ENCODE measurements at regions not wholly inside any gene's neighbourhood (a gene's known extent, or its start where the extent isn't known, plus 50 kb on each side); places are given as distances from the start of the nearest gene placed in this dataset.
A peak's percentile ranks its signal among the peaks of the same experiment; 100 is the strongest.

DNA sequence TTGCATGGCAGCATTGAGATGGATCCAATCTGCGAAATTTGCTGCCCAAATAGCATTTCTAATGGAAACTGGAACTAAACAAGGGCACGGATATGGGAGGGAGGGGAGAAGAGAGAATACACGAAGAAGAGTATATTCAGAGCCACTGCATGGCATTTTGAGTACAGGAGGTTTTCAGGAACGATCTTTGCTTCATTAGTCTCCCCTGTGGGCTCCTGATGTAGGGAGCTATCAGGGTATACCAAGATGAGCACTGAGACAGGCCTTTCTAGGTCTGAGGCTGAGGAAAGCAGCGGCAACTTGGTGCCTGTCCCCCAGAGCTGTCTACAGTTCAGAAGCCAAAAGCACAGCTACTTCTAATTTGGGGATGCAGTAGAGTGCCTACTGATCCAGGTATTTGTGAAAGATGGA is 257.7 kb upstream of the PMFBP1 start:
- Histone ChIP-seq H3K4me2 (ENCODE audit: extremely low read depth, insufficient read depth, low read length) (no peak overlapping the region), H3K36me3 (ENCODE audit: control insufficient read depth, insufficient read depth, low read length) (no peaks in the 10 kb centered on the region), H3K27ac (ENCODE audit: insufficient read depth, low read length) (no peak overlapping the region), H3K4me1 (ENCODE audit: control insufficient read depth, extremely low read depth, insufficient read depth, low read length) (no peaks in the 10 kb centered on the region), H3K9ac (ENCODE audit: insufficient read depth, low read length) (no peak overlapping the region), H4K20me1 (ENCODE audit: control insufficient read depth, extremely low read depth, insufficient read depth, low read length) (no peaks in the 10 kb centered on the region), H3K27me3 (ENCODE audit: control insufficient read depth, insufficient read depth, low read length) (no peaks in the 10 kb centered on the region), H3K4me3 (replicated peaks in 1 of 4; ENCODE audit: control extremely low read depth in 1 of 4, insufficient read depth in 1 of 4, low read depth in 3 of 4, low read length in 4 of 4) (no peak overlapping the region), H3K79me2 (ENCODE audit: control insufficient read depth, insufficient read depth, low read length) (no peaks in the 10 kb centered on the region), H3K9me3 (ENCODE audit: control insufficient read depth, insufficient read depth, low read depth, low read length) (no peaks in the 10 kb centered on the region), H2AFZ (ENCODE audit: low read length) (no peak overlapping the region)
- DNase-seq (ENCODE audit: low read depth in 2 of 2), result no peak
- TF ChIP-seq EZH2 (IDR thresholded peaks at IDR 0.05; ENCODE audit: low read length, missing control alignments), result no peak
- TF ChIP-seq, protein P1, sequence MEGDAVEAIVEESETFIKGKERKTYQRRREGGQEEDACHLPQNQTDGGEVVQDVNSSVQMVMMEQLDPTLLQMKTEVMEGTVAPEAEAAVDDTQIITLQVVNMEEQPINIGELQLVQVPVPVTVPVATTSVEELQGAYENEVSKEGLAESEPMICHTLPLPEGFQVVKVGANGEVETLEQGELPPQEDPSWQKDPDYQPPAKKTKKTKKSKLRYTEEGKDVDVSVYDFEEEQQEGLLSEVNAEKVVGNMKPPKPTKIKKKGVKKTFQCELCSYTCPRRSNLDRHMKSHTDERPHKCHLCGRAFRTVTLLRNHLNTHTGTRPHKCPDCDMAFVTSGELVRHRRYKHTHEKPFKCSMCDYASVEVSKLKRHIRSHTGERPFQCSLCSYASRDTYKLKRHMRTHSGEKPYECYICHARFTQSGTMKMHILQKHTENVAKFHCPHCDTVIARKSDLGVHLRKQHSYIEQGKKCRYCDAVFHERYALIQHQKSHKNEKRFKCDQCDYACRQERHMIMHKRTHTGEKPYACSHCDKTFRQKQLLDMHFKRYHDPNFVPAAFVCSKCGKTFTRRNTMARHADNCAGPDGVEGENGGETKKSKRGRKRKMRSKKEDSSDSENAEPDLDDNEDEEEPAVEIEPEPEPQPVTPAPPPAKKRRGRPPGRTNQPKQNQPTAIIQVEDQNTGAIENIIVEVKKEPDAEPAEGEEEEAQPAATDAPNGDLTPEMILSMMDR (conservative IDR thresholded peaks at IDR 0.05 in 1 of 2, IDR thresholded peaks at IDR 0.05 in 1 of 2; ENCODE audit: low read depth in 1 of 2, low read length in 2 of 2), result no peak

DNA sequence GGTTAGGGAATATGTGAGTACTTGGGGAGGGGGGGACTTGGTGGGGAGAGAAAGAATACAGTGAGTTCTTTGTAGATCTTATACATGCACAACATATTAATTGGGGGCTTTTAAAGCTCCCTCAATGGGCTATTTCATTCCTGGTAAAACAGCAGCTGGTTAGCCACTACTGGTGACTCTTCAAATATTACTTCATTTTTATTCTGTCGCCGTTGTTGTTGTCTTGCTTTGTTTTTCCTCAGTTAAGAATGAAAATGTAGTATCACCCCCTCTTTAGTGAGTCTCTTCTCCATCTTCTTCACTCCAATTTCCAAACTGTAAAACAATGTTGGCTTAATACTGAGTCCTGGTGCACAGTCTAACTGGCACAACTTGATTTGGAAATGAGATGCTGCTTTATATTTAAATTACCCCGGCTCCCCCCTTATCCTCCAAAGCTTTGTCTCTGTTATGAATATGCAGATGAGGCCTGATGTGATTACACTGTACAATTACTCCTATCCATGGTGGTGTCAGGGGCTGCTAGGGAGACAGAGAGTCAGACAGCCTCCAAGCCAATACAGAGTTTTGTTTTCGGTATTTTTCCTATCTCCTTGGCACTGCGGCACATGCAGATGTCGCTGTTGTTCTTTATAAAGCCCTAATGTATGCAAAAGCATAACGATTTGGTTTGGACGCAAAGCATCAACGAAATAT is 256.9 kb upstream of the PMFBP1 start:
- TF ChIP-seq, protein P1 (conservative IDR thresholded peaks at IDR 0.05 in 1 of 2, IDR thresholded peaks at IDR 0.05 in 1 of 2; ENCODE audit: low read depth in 1 of 2, low read length in 2 of 2), result no peak
- no peak for TF ChIP-seq EZH2 (IDR thresholded peaks at IDR 0.05; ENCODE audit: low read length, missing control alignments)
- no peak overlapping the region for H3K9ac ChIP-seq (ENCODE audit: insufficient read depth, low read length)
- no peak overlapping the region for H3K27ac ChIP-seq (ENCODE audit: insufficient read depth, low read length)
- H3K9me3 ChIP-seq (ENCODE audit: control insufficient read depth, insufficient read depth, low read depth, low read length), result no peaks in the 10 kb centered on the region
- no peaks in the 10 kb centered on the region for H4K20me1 ChIP-seq (ENCODE audit: control insufficient read depth, extremely low read depth, insufficient read depth, low read length)
- no peaks in the 10 kb centered on the region for H3K36me3 ChIP-seq (ENCODE audit: control insufficient read depth, insufficient read depth, low read length)
- H3K4me1 ChIP-seq (ENCODE audit: control insufficient read depth, extremely low read depth, insufficient read depth, low read length), result no peaks in the 10 kb centered on the region
- H3K4me2 ChIP-seq (ENCODE audit: extremely low read depth, insufficient read depth, low read length), result no peak overlapping the region
- H3K79me2 ChIP-seq (ENCODE audit: control insufficient read depth, insufficient read depth, low read length), result no peaks in the 10 kb centered on the region
- H2AFZ ChIP-seq (ENCODE audit: low read length), result no peak overlapping the region
- H3K4me3 ChIP-seq (replicated peaks in 1 of 4; ENCODE audit: control extremely low read depth in 1 of 4, insufficient read depth in 1 of 4, low read depth in 3 of 4, low read length in 4 of 4), result no peak overlapping the region
- peak in 1 of 2 donors; percentile 32 for DNase-seq (ENCODE audit: low read depth in 2 of 2)
- no peaks in the 10 kb centered on the region for H3K27me3 ChIP-seq (ENCODE audit: control insufficient read depth, insufficient read depth, low read length)

DNA sequence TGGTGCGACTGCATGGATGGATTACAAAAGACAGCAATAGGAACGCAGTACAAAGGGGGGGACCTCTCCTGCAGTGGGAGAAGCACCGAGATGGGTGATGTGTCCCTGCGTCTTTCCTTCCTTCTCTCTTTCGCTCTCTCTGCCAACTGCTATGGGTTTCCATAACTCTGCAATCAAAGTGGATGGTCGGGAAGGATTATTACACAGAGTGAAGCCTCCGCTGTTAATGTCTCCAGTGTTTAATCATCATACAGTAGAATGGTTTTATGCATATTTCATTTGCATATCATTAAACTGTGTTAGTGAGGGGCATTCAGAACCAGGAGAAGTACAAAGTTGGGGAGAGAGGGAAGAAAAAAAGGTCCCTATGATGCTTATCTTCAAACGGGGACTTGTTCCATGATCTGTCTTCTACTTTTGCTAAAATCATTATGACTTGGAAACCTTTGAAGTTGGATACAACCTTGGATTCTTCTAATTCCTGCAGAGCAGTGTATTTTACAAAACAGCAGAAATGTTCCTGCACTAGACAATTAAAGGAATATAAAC is 255.9 kb upstream of the PMFBP1 start:
- TF ChIP-seq EZH2 (IDR thresholded peaks at IDR 0.05; ENCODE audit: low read length, missing control alignments), result no peak
- H2AFZ ChIP-seq (ENCODE audit: low read length), result no peak overlapping the region
- no peaks in the 10 kb centered on the region for H4K20me1 ChIP-seq (ENCODE audit: control insufficient read depth, extremely low read depth, insufficient read depth, low read length)
- H3K9ac ChIP-seq (ENCODE audit: insufficient read depth, low read length), result no peak overlapping the region
- no peaks in the 10 kb centered on the region for H3K9me3 ChIP-seq (ENCODE audit: control insufficient read depth, insufficient read depth, low read depth, low read length)
- no peaks in the 10 kb centered on the region for H3K27me3 ChIP-seq (ENCODE audit: control insufficient read depth, insufficient read depth, low read length)
- no peaks in the 10 kb centered on the region for H3K4me1 ChIP-seq (ENCODE audit: control insufficient read depth, extremely low read depth, insufficient read depth, low read length)
- no peak for DNase-seq (ENCODE audit: low read depth in 2 of 2)
- H3K27ac ChIP-seq (ENCODE audit: insufficient read depth, low read length), result no peak overlapping the region
- H3K79me2 ChIP-seq (ENCODE audit: control insufficient read depth, insufficient read depth, low read length), result no peaks in the 10 kb centered on the region
- no peak overlapping the region for H3K4me3 ChIP-seq (replicated peaks in 1 of 4; ENCODE audit: control extremely low read depth in 1 of 4, insufficient read depth in 1 of 4, low read depth in 3 of 4, low read length in 4 of 4)
- no peaks in the 10 kb centered on the region for H3K36me3 ChIP-seq (ENCODE audit: control insufficient read depth, insufficient read depth, low read length)
- H3K4me2 ChIP-seq (ENCODE audit: extremely low read depth, insufficient read depth, low read length), result no peak overlapping the region

All from fibroblast of lung (primary cell).